ENCODE measurements at regions not wholly inside any gene's neighbourhood (a gene's known extent, or its start where the extent isn't known, plus 50 kb on each side); places are given as distances from the start of the nearest gene placed in this dataset.
"Not testable (repeated sequence)": the region's sequence is repeated elsewhere in the genome, so short reads cannot be mapped to it uniquely, and the experiment has no call there.

DNA sequence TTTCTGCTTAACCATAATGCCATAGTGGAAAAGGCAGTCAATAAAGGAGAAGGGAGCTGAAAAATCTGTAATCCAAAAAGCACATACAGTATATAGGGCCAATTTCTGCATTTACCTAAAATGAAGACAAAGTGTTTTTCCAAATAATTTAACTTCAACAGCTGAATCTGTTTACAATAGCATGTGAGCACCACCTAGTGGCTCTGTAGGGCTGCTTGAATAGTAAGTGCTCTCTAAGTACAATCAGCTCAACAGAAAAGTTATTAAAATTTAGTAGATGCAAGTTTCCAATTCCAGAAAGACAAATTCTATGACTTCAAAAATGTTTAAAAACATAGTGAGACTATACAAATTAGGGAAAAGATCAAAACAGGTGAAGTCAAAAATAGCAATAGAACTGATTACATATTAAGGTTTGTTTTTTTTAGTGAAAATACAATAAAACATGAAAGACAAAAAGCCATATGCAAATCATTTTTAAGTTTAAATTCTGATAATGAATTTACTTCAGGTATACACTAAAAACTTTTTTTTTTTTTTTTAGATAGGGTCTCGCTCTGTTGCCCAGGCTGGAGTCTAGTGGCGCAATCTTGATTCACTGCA is 220.0 kb downstream of the SETD4 start:
- no peak for DNase-seq

- DNase-seq = no peak
Observed at GRCh38 chr21:35838987-35839763, 221.2 kb downstream of the SETD4 start.

- no peak for DNase-seq
Observed at GRCh38 chr21:35838350-35838749, 222.0 kb downstream of the SETD4 start.

GRCh38 chr21:35833991-35834390 is 226.3 kb downstream of the SETD4 start:
- no peak for DNase-seq

GRCh38 chr21:35833388-35833787 is 226.9 kb downstream of the SETD4 start:
- DNase-seq = no peak

DNA sequence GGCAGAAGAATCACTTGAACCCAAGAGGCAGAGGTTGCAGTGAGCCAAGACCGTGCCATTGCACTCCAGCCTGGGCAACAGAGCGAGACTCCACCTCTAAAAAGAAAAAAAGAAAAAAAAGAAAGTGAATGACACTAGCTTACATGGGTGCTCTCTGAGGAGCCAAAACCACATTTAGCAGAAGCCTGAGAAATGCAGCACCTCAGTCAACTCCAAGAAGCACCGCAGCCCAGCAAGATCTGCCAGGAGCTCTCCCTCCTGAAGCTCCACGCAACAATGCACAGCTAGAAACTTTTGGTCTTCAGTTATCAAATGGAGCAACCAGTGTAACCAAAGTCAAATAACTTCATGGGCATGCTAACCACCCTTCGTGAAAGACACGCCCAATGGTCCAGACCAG is 229.1 kb downstream of the SETD4 start:
- DNase-seq = no peak

DNA sequence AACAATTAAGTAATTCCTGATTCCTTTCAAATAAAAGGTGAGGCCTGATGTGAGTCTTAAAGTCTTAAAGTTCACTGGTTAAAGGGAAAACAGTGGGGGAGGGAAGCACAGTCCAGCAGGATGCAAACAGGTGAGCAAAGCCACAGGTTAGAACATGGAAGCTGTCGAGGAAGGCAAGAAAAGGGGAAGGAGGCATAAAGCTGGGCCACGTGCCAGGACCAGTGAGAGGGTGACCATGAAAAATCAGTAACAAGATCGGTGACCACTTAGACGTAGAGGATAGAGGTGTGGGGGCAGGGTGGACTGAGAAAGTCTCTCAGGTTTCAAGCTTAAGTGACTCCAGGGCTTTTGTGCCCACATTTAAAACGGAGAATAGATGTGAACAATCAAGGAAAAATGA is 231.3 kb downstream of the SETD4 start:
- no peak for DNase-seq

DNA sequence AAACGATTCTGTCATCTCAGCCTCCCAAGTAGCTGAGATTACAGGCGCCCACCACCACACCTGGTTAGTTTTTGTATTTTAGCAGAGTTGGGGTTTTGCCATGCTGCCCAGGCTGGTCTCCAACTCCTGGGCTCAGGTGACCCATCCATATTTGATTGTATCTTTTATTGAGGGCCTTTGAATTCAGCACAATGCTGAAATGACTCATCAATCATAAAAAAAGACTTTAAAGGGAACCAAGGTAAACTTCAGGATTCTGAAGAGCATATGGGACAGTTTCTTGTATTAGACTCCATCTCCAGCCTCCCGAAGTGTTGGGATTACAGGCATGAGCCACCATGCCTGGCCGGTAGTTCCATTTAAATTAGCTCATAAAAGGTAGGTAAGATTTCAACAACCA is 232.2 kb downstream of the SETD4 start:
- DNase-seq = no peak

- no peak for DNase-seq
Observed at GRCh38 chr21:35827004-35827403, 233.3 kb downstream of the SETD4 start.

DNA sequence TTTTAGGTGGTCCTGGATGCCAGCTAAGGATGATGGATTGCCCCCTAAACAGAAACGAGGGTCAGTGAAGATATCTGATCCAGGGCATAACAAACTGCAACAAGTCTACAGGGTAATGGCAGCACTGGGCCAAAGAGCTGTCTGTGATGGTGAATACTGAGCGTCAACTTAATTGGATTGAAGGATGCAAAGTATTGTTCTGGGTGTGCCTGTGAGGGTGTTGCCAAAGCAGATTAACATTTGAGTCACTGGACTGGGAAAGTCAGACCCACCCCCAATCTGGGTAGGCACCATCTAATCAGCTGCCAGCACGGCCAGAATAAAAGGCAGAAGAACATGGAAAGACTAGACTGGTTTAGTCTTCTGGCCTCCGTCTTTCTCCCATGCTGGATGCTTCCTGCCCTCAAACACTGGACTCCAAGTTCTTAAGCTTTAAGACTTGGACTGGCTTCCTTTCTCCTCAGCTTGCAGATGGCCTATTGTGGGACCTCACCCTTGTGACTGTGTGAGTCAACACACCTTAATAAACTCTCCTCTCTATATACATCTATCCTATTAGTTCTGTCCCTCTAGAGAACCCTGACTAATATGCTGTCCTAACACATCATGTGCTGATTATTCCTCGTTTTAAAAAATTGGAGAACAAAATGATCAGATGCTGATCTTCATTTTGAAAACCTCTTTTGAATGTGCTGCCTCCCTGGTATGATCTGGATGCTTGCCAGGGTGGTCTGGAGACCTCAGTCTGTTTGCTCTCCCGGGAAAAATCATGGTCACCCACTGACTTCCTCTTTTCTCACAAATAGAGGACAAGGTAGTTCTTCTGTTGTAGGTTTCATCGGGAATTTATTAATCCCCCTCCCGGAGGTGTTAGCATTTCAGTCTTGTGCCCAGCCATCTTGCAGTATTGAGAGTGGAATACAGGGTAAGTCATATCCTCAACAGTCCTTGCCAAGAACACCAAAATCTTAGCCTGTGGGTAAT is 234.7 kb downstream of the SETD4 start:
- DNase-seq = no peak

GRCh38 chr21:35824136-35824535 is 236.2 kb downstream of the SETD4 start:
- no peak for DNase-seq

DNA sequence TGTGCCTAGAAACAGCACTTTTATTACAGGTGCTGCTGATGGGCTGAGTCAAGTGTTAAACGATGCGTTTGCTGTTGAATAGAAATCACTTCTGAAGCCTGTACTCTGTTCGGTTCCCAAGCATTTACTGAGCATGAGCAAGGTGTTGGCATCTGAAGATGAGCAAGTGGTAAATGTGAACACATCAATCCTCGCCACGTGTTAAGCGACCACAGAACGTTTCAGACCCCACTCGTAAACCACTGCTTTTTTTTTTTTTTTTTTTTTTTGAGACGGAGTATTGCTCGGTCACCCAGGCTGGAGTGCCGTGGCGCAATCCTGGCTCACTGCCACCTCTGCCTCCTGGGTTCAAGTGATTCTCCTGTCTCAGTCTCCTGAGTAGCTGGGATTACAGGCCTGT is 241.2 kb downstream of the SETD4 start:
- DNase-seq = no peak

GRCh38 chr21:35818597-35818996 is 241.7 kb downstream of the SETD4 start:
- DNase-seq = no peak

DNA sequence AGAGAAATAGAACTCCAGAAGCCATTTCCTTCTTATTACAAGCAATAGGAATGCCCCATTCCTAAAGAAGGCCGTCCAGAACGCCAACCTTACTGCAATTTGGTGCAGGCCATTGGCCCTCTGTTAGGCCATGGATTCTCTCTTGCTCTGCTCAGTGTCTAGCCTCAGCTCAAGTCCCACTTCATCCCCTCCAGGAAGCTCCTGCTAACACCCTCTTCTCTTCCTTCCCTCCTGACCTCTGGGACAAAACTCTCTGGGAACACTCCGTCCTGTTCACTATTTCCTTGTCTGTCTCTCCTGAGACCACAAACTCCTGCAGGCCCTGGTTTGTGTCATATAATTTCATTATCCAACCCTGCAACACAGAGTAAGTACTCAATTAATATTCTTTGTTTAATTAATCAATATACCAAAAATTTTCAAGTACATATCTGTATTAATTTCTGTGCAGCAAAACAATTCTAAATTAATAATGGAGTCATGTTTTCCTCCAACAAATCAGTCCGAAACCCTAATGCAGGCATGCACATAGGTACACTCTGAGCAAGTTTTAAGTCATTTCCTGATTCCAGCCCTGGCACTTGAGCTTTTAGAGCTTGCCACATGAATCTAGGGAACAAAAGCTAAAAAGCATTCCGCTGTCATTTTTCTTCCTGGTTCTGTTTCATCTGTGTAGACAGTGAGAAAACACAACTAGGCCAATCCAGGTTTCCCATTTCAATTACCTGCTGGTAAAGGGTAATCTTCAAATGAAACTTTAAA is 245.3 kb downstream of the SETD4 start:
- DNase-seq = no peak

DNA sequence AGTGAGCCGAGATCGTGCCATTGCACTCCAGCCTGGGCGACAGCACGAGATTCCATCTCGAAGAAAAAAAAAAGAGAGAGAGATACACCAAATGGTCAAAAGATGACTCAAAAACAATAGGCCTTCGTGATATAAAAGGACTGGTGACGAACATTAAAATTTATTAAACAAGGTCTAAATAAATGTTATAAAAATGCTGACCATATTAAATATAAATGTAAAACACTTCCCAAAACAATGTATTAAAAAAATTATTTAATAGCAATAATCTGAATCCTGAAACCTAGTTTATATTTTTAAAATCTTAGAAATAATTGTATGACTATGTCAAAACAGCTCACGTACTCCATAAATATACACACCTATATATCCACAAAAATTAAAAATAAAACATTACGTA is 247.6 kb downstream of the SETD4 start:
- no peak for DNase-seq

- no peak for DNase-seq
Observed at GRCh38 chr21:35811191-35811806, 249.0 kb downstream of the SETD4 start.

DNA sequence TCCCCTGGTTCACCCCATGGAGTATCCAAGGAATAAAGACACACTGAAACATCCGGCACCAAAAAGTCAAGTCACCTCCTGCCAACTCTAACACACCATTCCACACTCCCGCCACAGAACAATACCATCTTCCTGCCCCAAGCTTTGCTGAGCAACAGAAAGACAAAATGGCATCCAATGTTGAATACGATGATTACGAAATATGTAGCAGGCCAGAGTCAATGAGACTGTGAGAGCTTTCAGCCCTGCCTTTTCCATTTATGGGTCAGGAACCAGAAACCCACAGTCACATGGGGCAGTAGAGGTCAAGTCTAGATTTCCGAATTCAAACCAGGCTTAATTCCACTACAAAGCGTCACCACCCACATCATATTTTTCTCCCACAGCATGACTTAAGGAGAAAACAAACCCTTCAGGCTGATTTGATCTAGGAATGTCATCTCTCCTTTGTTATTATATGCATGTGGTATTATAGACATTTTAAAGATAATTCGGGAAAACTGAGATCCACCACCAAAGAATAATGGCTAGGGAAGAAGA is 249.8 kb downstream of the SETD4 start:
- DNase-seq = no peak

DNA sequence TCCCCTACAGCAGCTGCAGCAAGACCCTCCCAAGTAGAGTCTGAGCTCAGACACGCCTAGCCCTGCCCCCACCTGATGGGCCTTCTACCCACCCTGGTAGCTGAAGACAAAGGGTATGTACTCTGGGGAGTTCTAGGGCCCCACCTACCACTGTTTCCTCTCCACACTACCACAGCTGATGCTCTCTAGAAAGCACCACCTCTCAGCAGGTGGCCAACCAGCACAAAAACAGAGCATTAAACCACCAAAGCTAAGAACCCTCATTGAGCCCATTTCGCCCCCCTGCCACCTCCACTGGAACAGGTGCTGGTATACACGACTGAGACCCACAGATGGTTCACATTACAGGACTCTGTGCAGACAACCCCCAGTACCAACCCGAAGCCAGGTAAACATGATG is 258.9 kb downstream of the SETD4 start:
- no peak for DNase-seq

DNA sequence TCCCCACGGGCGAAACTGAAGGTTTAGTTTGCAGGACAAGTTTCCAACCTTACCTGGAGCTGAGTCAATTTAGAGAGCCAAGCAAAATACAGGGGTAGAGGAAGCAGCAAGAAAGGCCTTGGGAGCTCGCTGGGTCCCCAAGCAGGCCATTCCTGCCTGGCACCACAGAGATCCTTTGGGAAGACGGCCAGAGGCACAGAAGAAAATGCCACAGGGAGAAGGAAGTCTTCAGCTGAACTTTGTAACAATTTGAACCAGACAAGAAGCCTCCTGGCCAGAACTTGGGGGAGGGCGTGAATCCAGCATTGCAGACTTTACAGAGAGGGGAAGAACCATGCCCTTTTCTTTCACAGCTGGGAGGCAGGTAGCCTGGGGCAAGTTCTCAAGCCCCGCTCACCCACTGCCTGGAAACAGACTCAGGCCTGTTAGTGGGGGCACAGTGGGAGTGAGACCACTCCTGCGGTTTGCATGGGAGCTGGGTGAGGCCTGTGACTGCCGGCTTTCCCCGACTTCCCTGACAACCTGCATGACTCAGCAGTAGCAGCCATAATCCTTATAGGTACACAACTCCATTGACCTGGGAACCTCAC is 259.4 kb downstream of the SETD4 start:
- not testable (repeated sequence) for DNase-seq

DNA sequence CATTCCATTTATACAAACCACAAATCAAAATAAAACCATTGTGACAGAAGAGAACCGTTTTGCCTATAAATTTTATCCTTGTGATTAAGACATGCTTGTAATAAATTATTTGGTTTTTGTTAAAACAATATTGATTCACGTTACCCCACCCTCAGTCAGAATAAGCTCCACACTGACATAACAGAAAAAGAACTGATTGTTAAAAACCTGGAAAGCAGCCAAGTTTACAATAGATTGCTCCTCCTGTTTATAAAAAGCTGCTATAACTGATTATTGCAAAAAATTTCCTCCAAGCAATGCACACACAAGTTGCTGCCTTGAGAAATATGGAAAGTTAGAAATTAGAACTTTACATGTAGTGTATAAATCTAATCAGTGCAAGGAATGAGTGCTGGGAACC is 263.5 kb downstream of the SETD4 start:
- DNase-seq = no peak

DNA sequence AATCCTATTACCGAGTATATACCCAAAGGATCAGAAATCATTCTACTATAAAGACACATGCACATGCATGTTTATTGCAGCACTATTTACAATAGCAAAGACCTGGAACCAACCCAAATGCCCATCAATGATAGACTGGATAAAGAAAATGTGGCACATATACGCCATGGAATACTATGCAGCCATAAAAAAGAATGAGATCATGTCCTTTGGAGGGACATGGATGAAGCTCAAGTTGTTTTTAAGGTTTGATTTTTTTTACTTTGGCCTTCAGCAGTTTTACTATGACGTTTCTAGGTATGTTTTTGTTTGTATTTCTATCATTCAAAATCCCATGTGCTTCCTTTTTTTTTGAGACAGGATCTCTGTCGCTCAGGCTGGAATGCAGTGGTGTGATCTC is 265.8 kb downstream of the SETD4 start:
- not testable (repeated sequence) for DNase-seq
